ENCODE measurements at regions not wholly inside any gene's neighbourhood (a gene's known extent, or its start where the extent isn't known, plus 50 kb on each side); places are given as distances from the start of the nearest gene placed in this dataset.

DNA sequence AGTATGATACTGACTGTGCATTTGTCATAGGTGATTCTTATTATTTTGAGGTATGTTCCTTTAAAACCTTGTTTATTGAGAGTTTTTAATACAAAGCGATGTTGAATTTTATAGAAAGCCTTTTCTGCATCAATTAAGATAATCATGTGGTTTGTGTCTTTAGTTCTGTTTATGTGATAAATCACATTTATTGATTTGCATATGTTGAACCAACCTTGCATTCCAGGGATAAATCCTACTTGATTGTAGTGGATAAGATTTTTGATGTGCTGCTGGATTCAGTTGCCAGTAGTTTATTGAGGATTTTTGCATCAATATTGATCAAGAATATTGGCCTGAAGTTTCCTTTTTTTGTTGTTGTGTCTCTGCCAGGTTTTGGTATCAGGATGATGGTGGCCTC lies 158.0 kb downstream of the CENPF start:
- no peak overlapping the region for H3K27ac Mint-ChIP-seq
- DNase-seq (ENCODE audit: low spot score) (no peak), ATAC-seq (no peak)
- ChIA-PET POLR2A (no interaction called here), CTCF (no interaction called here)
- H3K4me3 Mint-ChIP-seq, result no peak overlapping the region
- H3K36me3 Mint-ChIP-seq, result peaks cover 49% of the 10 kb centered on the region
- H3K4me1 Mint-ChIP-seq, result no peaks in the 10 kb centered on the region
- H3K27me3 Mint-ChIP-seq (ENCODE audit: low read depth), result peaks cover 3% of the 10 kb centered on the region; the same call in 1 of the 2 replicates
- H3K9me3 Mint-ChIP-seq, result peaks cover 81% of the 10 kb centered on the region
- TF ChIP-seq RORB (CRISPR knock-in tag; IDR thresholded peaks at IDR 0.05) (no peak), IRF2 (CRISPR knock-in tag; IDR thresholded peaks at IDR 0.05; ENCODE audit: borderline replicate concordance, low read depth) (no peak), TEAD1 (CRISPR knock-in tag; IDR thresholded peaks at IDR 0.05) (no peak), HMGA2 (CRISPR knock-in tag; IDR thresholded peaks at IDR 0.05) (no peak), CREB1 (CRISPR knock-in tag; IDR thresholded peaks at IDR 0.05) (no peak), ETV6 (CRISPR knock-in tag; IDR thresholded peaks at IDR 0.05) (no peak), PRRX2 (CRISPR knock-in tag; IDR thresholded peaks at IDR 0.05) (no peak)
- TF ChIP-seq, protein P1, sequence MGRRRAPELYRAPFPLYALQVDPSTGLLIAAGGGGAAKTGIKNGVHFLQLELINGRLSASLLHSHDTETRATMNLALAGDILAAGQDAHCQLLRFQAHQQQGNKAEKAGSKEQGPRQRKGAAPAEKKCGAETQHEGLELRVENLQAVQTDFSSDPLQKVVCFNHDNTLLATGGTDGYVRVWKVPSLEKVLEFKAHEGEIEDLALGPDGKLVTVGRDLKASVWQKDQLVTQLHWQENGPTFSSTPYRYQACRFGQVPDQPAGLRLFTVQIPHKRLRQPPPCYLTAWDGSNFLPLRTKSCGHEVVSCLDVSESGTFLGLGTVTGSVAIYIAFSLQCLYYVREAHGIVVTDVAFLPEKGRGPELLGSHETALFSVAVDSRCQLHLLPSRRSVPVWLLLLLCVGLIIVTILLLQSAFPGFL (CRISPR knock-in tag; IDR thresholded peaks at IDR 0.05; ENCODE audit: borderline replicate concordance), result no peak
- TF ChIP-seq, protein P2, sequence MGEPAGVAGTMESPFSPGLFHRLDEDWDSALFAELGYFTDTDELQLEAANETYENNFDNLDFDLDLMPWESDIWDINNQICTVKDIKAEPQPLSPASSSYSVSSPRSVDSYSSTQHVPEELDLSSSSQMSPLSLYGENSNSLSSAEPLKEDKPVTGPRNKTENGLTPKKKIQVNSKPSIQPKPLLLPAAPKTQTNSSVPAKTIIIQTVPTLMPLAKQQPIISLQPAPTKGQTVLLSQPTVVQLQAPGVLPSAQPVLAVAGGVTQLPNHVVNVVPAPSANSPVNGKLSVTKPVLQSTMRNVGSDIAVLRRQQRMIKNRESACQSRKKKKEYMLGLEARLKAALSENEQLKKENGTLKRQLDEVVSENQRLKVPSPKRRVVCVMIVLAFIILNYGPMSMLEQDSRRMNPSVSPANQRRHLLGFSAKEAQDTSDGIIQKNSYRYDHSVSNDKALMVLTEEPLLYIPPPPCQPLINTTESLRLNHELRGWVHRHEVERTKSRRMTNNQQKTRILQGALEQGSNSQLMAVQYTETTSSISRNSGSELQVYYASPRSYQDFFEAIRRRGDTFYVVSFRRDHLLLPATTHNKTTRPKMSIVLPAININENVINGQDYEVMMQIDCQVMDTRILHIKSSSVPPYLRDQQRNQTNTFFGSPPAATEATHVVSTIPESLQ (CRISPR knock-in tag; IDR thresholded peaks at IDR 0.05), result no peak

DNA sequence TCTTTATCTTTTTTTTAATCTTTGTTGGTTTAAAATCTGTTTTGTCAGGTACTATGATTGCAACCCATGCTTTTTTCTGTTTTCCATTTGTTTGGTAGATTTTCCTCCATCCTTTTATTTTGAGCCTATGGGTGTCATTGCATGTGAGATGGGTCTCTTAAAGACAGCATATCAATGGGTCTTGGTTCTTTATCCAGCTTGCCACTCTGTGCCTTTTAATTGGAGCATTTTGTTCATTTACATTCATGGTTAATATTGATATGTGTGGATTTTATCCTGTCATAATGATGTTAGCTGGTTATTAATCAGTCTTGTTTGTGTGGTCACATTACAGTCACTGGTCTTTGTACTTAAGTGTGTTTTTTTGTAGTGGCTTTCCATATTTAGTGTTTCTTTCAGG lies 159.9 kb downstream of the CENPF start:
- H3K4me1 Mint-ChIP-seq, result no peaks in the 10 kb centered on the region
- peaks cover 64% of the 10 kb centered on the region for H3K9me3 Mint-ChIP-seq
- H3K27me3 Mint-ChIP-seq (ENCODE audit: low read depth), result peaks cover 3% of the 10 kb centered on the region; the same call in 1 of the 2 replicates
- TF ChIP-seq SMAD4 (CRISPR knock-in tag; IDR thresholded peaks at IDR 0.05) (no peak), OVOL2 (CRISPR knock-in tag; IDR thresholded peaks at IDR 0.05; ENCODE audit: borderline replicate concordance) (no peak), TEAD1 (CRISPR knock-in tag; IDR thresholded peaks at IDR 0.05) (no peak)
- TF ChIP-seq, protein P3, sequence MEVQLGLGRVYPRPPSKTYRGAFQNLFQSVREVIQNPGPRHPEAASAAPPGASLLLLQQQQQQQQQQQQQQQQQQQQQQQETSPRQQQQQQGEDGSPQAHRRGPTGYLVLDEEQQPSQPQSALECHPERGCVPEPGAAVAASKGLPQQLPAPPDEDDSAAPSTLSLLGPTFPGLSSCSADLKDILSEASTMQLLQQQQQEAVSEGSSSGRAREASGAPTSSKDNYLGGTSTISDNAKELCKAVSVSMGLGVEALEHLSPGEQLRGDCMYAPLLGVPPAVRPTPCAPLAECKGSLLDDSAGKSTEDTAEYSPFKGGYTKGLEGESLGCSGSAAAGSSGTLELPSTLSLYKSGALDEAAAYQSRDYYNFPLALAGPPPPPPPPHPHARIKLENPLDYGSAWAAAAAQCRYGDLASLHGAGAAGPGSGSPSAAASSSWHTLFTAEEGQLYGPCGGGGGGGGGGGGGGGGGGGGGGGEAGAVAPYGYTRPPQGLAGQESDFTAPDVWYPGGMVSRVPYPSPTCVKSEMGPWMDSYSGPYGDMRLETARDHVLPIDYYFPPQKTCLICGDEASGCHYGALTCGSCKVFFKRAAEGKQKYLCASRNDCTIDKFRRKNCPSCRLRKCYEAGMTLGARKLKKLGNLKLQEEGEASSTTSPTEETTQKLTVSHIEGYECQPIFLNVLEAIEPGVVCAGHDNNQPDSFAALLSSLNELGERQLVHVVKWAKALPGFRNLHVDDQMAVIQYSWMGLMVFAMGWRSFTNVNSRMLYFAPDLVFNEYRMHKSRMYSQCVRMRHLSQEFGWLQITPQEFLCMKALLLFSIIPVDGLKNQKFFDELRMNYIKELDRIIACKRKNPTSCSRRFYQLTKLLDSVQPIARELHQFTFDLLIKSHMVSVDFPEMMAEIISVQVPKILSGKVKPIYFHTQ (CRISPR knock-in tag; IDR thresholded peaks at IDR 0.05), result no peak
- ChIA-PET POLR2A (no interaction called here), CTCF (no interaction called here)
- ATAC-seq (no peak), DNase-seq (ENCODE audit: low spot score) (no peak)
- peaks cover 37% of the 10 kb centered on the region for H3K36me3 Mint-ChIP-seq
- no peak overlapping the region for H3K27ac Mint-ChIP-seq
- H3K4me3 Mint-ChIP-seq, result no peak overlapping the region

DNA sequence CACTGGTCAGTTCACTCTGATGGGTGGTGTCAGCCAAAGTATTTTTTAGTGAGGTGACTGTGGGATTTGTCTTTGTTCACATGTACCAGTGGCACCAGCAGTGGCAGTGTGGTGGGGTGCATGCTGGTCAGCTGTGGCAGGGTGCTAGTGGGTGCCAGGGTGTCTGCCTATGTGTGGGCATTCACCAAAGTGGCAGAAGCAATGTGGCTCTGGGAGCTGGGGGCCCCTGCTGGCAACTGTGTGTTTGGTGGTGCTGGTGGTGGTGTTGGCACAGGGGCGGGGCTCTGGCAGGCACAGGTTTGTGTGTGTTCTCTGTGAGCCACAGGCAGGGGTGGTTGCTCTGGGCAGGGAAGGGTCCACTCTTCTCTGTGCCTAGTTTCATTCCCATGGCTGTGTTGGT lies 161.5 kb downstream of the CENPF start:
- H3K9me3 Mint-ChIP-seq, result peaks cover 50% of the 10 kb centered on the region
- peaks cover 36% of the 10 kb centered on the region for H3K36me3 Mint-ChIP-seq
- ATAC-seq (no peak), DNase-seq (ENCODE audit: low spot score) (no peak)
- H3K27me3 Mint-ChIP-seq (ENCODE audit: low read depth), result peaks cover 3% of the 10 kb centered on the region; the same call in 1 of the 2 replicates
- no peak overlapping the region for H3K4me3 Mint-ChIP-seq
- POLR2A ChIA-PET, result no interaction called here
- H3K4me1 Mint-ChIP-seq, result no peaks in the 10 kb centered on the region
- CTCF ChIA-PET, result interaction anchor here (1.1 kb wide), 1 partner anchor 25 kb away, joined by 3 read pairs; no protein-coding TSS in a partner anchor
- no peak overlapping the region for H3K27ac Mint-ChIP-seq
- TF ChIP-seq MYBL2 (CRISPR knock-in tag; IDR thresholded peaks at IDR 0.05), result no peak
- TF ChIP-seq ZNF396 (CRISPR knock-in tag; IDR thresholded peaks at IDR 0.05; ENCODE audit: borderline replicate concordance), result no peak
- no peak for TF ChIP-seq SOX15 (CRISPR knock-in tag; IDR thresholded peaks at IDR 0.05)
- TF ChIP-seq, protein P4, sequence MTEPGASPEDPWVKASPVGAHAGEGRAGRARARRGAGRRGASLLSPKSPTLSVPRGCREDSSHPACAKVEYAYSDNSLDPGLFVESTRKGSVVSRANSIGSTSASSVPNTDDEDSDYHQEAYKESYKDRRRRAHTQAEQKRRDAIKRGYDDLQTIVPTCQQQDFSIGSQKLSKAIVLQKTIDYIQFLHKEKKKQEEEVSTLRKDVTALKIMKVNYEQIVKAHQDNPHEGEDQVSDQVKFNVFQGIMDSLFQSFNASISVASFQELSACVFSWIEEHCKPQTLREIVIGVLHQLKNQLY (CRISPR knock-in tag; IDR thresholded peaks at IDR 0.05), result no peak
- TF ChIP-seq, protein P1 (CRISPR knock-in tag; IDR thresholded peaks at IDR 0.05; ENCODE audit: borderline replicate concordance), result no peak
- TF ChIP-seq, protein P5, sequence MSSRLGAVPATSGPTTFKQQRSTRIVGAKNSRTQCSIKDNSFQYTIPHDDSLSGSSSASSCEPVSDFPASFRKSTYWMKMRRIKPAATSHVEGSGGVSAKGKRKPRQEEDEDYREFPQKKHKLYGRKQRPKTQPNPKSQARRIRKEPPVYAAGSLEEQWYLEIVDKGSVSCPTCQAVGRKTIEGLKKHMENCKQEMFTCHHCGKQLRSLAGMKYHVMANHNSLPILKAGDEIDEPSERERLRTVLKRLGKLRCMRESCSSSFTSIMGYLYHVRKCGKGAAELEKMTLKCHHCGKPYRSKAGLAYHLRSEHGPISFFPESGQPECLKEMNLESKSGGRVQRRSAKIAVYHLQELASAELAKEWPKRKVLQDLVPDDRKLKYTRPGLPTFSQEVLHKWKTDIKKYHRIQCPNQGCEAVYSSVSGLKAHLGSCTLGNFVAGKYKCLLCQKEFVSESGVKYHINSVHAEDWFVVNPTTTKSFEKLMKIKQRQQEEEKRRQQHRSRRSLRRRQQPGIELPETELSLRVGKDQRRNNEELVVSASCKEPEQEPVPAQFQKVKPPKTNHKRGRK (CRISPR knock-in tag; IDR thresholded peaks at IDR 0.05; ENCODE audit: borderline replicate concordance), result no peak
- TF ChIP-seq, protein P6, sequence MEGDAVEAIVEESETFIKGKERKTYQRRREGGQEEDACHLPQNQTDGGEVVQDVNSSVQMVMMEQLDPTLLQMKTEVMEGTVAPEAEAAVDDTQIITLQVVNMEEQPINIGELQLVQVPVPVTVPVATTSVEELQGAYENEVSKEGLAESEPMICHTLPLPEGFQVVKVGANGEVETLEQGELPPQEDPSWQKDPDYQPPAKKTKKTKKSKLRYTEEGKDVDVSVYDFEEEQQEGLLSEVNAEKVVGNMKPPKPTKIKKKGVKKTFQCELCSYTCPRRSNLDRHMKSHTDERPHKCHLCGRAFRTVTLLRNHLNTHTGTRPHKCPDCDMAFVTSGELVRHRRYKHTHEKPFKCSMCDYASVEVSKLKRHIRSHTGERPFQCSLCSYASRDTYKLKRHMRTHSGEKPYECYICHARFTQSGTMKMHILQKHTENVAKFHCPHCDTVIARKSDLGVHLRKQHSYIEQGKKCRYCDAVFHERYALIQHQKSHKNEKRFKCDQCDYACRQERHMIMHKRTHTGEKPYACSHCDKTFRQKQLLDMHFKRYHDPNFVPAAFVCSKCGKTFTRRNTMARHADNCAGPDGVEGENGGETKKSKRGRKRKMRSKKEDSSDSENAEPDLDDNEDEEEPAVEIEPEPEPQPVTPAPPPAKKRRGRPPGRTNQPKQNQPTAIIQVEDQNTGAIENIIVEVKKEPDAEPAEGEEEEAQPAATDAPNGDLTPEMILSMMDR (IDR thresholded peaks at IDR 0.05), result no peak
- no peak for TF ChIP-seq ESRRA (CRISPR knock-in tag; IDR thresholded peaks at IDR 0.05; ENCODE audit: borderline replicate concordance)
- no peak for TF ChIP-seq ZNF121 (CRISPR knock-in tag; IDR thresholded peaks at IDR 0.05)
- TF ChIP-seq TP53 (CRISPR knock-in tag; IDR thresholded peaks at IDR 0.05), result no peak
- TF ChIP-seq FOXJ3 (CRISPR knock-in tag; IDR thresholded peaks at IDR 0.05; ENCODE audit: borderline replicate concordance), result no peak
- no peak for TF ChIP-seq SP1 (CRISPR knock-in tag; conservative IDR thresholded peaks at IDR 0.05)

Data from WTC11 (cell line).